Peyer's patch (tissue), 4 donors: ENCODE measurements at regions not wholly inside any gene's neighbourhood (a gene's known extent, or its start where the extent isn't known, plus 50 kb on each side); places are given as distances from the start of the nearest gene placed in this dataset.

ENCODE experiments used
- POLR2A ChIP-seq, 2 donors: fragments of 450-650 bp; IDR thresholded peaks; one replicate each; pipeline ENCODE4 v1.5.1; 2017; ENCODE audit warnings: antibody characterized with exemption in 2 of 2, mild to moderate bottlenecking in 2 of 2, moderate library complexity in 2 of 2
- TF ChIP-seq, protein P1 (sequence below), 6 experiments: fragments of 450-650 bp in 4 of 6; fragments of 200-600 bp in 2 of 6; sonication (generic) in 1 of 6; IDR thresholded peaks; one replicate each; pipeline ENCODE4 v1.5.1; 2017 to 2019; ENCODE audit warnings: antibody characterized with exemption in 6 of 6, mild to moderate bottlenecking in 3 of 6, moderate library complexity in 1 of 6

DNA sequence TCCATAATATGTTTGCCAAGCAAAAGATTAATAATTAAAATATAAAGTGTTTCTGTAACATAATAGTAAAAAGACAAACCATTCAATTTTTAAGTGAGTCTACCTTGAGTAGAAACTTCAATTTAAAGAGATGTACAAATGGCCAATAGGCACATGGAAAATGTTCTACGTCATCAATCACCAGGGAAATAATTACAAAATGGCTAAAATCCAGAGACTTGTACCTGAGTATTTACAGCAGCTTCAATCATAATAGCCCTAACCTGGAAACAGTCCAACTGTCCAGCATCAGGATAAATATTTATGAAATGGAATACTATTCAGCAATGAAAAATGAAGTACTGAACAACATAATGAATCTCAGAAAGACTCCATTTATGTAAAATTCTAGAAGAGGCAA is 95.5 kb upstream of the FAR2 start:
- TF ChIP-seq, protein P1, sequence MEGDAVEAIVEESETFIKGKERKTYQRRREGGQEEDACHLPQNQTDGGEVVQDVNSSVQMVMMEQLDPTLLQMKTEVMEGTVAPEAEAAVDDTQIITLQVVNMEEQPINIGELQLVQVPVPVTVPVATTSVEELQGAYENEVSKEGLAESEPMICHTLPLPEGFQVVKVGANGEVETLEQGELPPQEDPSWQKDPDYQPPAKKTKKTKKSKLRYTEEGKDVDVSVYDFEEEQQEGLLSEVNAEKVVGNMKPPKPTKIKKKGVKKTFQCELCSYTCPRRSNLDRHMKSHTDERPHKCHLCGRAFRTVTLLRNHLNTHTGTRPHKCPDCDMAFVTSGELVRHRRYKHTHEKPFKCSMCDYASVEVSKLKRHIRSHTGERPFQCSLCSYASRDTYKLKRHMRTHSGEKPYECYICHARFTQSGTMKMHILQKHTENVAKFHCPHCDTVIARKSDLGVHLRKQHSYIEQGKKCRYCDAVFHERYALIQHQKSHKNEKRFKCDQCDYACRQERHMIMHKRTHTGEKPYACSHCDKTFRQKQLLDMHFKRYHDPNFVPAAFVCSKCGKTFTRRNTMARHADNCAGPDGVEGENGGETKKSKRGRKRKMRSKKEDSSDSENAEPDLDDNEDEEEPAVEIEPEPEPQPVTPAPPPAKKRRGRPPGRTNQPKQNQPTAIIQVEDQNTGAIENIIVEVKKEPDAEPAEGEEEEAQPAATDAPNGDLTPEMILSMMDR (IDR thresholded peaks at IDR 0.05) = no peak
- TF ChIP-seq POLR2A (IDR thresholded peaks at IDR 0.05) = no peak
